Fibroblast of mammary gland (primary cell): ENCODE measurements at regions not wholly inside any gene's neighbourhood (a gene's known extent, or its start where the extent isn't known, plus 50 kb on each side); places are given as distances from the start of the nearest gene placed in this dataset.

Experiments
- DNase-seq: peaks from one replicate; pipeline ENCODE4 v3.0.0-alpha.2; 2010; ENCODE audit warnings: low read depth
- H3K4me3 ChIP-seq: 2 replicates; pipeline ENCODE4 v1.5.1; 2011; ENCODE audit warnings: low read depth, mild to moderate bottlenecking, low read length, moderate library complexity; ENCODE audit not compliant: control insufficient read depth
- CTCF ChIP-seq: conservative IDR thresholded peaks from 2 replicates; pipeline ENCODE4 v1.5.1; 2011; ENCODE audit warnings: low read depth, low read length, inconsistent platforms; ENCODE audit not compliant: control insufficient read depth, insufficient read depth

GRCh38 chr12:85659754-85660530 is 176.3 kb downstream of the RASSF9 start:
- DNase-seq: no peak
- H3K4me3 ChIP-seq: no peak overlapping the region
- TF ChIP-seq CTCF: no peak

- DNase-seq: no peak
- TF ChIP-seq CTCF: no peak
- H3K4me3 ChIP-seq: no peak overlapping the region
Measured at GRCh38 chr12:85661461-85662206, 174.6 kb downstream of the RASSF9 start.

GRCh38 chr12:85662207-85662602 is 174.0 kb downstream of the RASSF9 start:
- H3K4me3 ChIP-seq: no peak overlapping the region
- no peak for TF ChIP-seq CTCF
- no peak for DNase-seq

GRCh38 chr12:85663631-85664030 is 172.6 kb downstream of the RASSF9 start:
- no peak overlapping the region for H3K4me3 ChIP-seq
- DNase-seq: no peak
- no peak for TF ChIP-seq CTCF

GRCh38 chr12:85664429-85664828 is 171.8 kb downstream of the RASSF9 start:
- TF ChIP-seq CTCF: no peak
- DNase-seq: no peak

GRCh38 chr12:85669911-85670310 is 166.3 kb downstream of the RASSF9 start:
- no peak for DNase-seq
- no peak for TF ChIP-seq CTCF
- H3K4me3 ChIP-seq: no peak overlapping the region

More at GRCh38 chr12:85664429-85664828, 171.8 kb downstream of the RASSF9 start:
- H3K4me3 ChIP-seq: no peak overlapping the region
